ENCODE measurements at regions not wholly inside any gene's neighbourhood (a gene's known extent, or its start where the extent isn't known, plus 50 kb on each side); places are given as distances from the start of the nearest gene placed in this dataset.

DNA sequence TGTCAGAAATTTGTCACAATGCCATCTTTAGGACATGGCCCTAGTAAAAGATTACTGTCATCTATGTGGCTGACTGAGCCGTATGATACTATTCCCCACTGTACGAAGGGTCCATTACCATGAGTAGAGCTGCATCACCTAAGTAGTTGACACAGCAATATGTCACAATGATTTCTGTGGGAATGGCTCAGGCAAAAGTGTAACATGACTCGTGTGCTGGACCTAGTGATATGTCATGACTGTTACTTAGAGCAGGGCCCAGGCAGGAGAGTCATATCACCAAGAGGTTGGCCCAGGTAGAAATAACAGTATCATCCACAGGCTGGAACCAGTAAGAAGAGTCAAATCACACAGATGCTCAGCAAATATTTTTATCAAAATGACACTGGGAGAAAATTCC lies 1051.8 kb upstream of the AMELY start:
- Histone ChIP-seq H3K27me3 (ENCODE audit: control insufficient read depth, insufficient read depth, low read length, poor library complexity, severe bottlenecking) (no peaks in the 10 kb centered on the region), H3K4me1 (ENCODE audit: control insufficient read depth, insufficient read depth, low read length) (no peaks in the 10 kb centered on the region), H3K27ac (ENCODE audit: low read depth, low read length) (no peak overlapping the region), H3K36me3 (ENCODE audit: control insufficient read depth, insufficient read depth, low read length) (no peaks in the 10 kb centered on the region), H3K9ac (ENCODE audit: extremely low read depth, low read length, poor library complexity, severe bottlenecking) (no peak overlapping the region), H3K4me3 (ENCODE audit: low read length) (no peak overlapping the region), H3K9me3 (ENCODE audit: control insufficient read depth, low read length) (no peaks in the 10 kb centered on the region)
- Mint-ChIP-seq H3K27me3 (ENCODE audit: insufficient read depth) (no peaks in the 10 kb centered on the region), H3K4me1 (no peaks in the 10 kb centered on the region), H3K27ac (no peak overlapping the region), H3K4me3 (no peak overlapping the region), H3K9me3 (no peaks in the 10 kb centered on the region), H3K36me3 (ENCODE audit: low read depth) (no peaks in the 10 kb centered on the region)
- TF ChIP-seq, protein P1, sequence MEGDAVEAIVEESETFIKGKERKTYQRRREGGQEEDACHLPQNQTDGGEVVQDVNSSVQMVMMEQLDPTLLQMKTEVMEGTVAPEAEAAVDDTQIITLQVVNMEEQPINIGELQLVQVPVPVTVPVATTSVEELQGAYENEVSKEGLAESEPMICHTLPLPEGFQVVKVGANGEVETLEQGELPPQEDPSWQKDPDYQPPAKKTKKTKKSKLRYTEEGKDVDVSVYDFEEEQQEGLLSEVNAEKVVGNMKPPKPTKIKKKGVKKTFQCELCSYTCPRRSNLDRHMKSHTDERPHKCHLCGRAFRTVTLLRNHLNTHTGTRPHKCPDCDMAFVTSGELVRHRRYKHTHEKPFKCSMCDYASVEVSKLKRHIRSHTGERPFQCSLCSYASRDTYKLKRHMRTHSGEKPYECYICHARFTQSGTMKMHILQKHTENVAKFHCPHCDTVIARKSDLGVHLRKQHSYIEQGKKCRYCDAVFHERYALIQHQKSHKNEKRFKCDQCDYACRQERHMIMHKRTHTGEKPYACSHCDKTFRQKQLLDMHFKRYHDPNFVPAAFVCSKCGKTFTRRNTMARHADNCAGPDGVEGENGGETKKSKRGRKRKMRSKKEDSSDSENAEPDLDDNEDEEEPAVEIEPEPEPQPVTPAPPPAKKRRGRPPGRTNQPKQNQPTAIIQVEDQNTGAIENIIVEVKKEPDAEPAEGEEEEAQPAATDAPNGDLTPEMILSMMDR (conservative IDR thresholded peaks at IDR 0.05) = no peak
- 90 to 95% methylated on average over 3 of the region's 3 CpGs for WGBS, 2 experiments (ENCODE audit: insufficient coverage in 1 of 2, insufficient read length in 1 of 2)
- no peak for DNase-seq

DNA sequence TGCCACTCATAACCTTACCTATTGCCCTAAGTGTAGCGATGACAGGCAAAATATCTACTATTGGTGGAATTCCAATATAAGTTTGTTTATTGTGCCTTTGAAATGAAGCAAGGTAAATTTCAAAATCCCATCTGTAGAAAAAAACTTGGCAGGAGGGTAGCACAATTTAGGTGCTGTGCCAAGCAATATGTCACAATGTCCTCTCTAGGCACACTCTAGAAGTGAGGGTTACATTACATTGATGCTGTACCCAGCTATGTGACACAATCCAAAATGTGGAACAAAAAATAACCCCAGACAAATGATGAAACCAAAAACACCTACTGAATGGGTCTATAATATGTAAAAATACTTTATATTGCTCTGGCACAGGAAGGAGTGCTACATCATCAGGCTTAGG lies 1050.8 kb upstream of the AMELY start:
- no peaks in the 10 kb centered on the region for H3K9me3 Mint-ChIP-seq
- no peaks in the 10 kb centered on the region for H3K4me1 Mint-ChIP-seq
- DNase-seq = no peak
- H3K9ac ChIP-seq (ENCODE audit: extremely low read depth, low read length, poor library complexity, severe bottlenecking) = no peak overlapping the region
- no peaks in the 10 kb centered on the region for H3K27me3 Mint-ChIP-seq (ENCODE audit: insufficient read depth)
- H3K27ac Mint-ChIP-seq = no peak overlapping the region
- no peaks in the 10 kb centered on the region for H3K36me3 Mint-ChIP-seq (ENCODE audit: low read depth)
- no peaks in the 10 kb centered on the region for H3K9me3 ChIP-seq (ENCODE audit: control insufficient read depth, low read length)
- H3K27me3 ChIP-seq (ENCODE audit: control insufficient read depth, insufficient read depth, low read length, poor library complexity, severe bottlenecking) = no peaks in the 10 kb centered on the region
- no peaks in the 10 kb centered on the region for H3K36me3 ChIP-seq (ENCODE audit: control insufficient read depth, insufficient read depth, low read length)
- no peak overlapping the region for H3K4me3 Mint-ChIP-seq
- H3K4me1 ChIP-seq (ENCODE audit: control insufficient read depth, insufficient read depth, low read length) = no peaks in the 10 kb centered on the region
- WGBS, 2 experiments (ENCODE audit: insufficient coverage in 1 of 2, insufficient read length in 1 of 2) = 100% methylated on average over 1 of the region's 1 CpG; no CpG with 5 or more reads in 1 of the 2 experiments
- no peak overlapping the region for H3K4me3 ChIP-seq (ENCODE audit: low read length)
- H3K27ac ChIP-seq (ENCODE audit: low read depth, low read length) = no peak overlapping the region
- TF ChIP-seq, protein P1 (conservative IDR thresholded peaks at IDR 0.05) = no peak

DNA sequence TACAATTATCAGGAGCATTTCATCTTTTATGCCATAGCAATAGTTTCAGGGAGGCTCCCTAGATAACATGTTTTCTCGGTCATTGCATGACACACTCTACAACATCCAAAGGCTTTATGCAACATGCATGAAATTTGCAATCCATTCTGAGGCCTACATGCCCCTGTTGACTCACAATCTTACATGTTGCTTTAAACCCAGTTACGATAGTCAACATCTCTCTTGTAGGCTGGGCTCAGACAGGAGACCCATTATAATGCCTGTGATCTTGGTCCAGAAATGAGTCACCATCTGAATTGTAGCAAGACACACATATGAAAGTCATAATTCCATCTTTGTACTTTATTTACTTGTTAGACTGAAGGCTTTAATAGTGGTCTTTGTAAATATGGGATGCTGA lies 1050.3 kb upstream of the AMELY start:
- DNase-seq = no peak
- H3K27me3 ChIP-seq (ENCODE audit: control insufficient read depth, insufficient read depth, low read length, poor library complexity, severe bottlenecking) = no peaks in the 10 kb centered on the region
- no peaks in the 10 kb centered on the region for H3K4me1 ChIP-seq (ENCODE audit: control insufficient read depth, insufficient read depth, low read length)
- H3K27me3 Mint-ChIP-seq (ENCODE audit: insufficient read depth) = no peaks in the 10 kb centered on the region
- no peak overlapping the region for H3K4me3 ChIP-seq (ENCODE audit: low read length)
- H3K27ac Mint-ChIP-seq = no peak overlapping the region
- no peak overlapping the region for H3K4me3 Mint-ChIP-seq
- no peak overlapping the region for H3K9ac ChIP-seq (ENCODE audit: extremely low read depth, low read length, poor library complexity, severe bottlenecking)
- 80% methylated on average over 2 of the region's 2 CpGs; no CpG with 5 or more reads in 1 of the 2 experiments for WGBS, 2 experiments (ENCODE audit: insufficient coverage in 1 of 2, insufficient read length in 1 of 2)
- TF ChIP-seq, protein P1 (conservative IDR thresholded peaks at IDR 0.05) = no peak
- no peaks in the 10 kb centered on the region for H3K36me3 Mint-ChIP-seq (ENCODE audit: low read depth)
- H3K9me3 Mint-ChIP-seq = no peaks in the 10 kb centered on the region
- H3K27ac ChIP-seq (ENCODE audit: low read depth, low read length) = no peak overlapping the region
- H3K9me3 ChIP-seq (ENCODE audit: control insufficient read depth, low read length) = no peaks in the 10 kb centered on the region
- no peaks in the 10 kb centered on the region for H3K36me3 ChIP-seq (ENCODE audit: control insufficient read depth, insufficient read depth, low read length)
- H3K4me1 Mint-ChIP-seq = no peaks in the 10 kb centered on the region
